ENCODE measurements at regions not wholly inside any gene's neighbourhood (a gene's known extent, or its start where the extent isn't known, plus 50 kb on each side); places are given as distances from the start of the nearest gene placed in this dataset.
A peak's percentile ranks its signal among the peaks of the same experiment; 100 is the strongest.

DNA sequence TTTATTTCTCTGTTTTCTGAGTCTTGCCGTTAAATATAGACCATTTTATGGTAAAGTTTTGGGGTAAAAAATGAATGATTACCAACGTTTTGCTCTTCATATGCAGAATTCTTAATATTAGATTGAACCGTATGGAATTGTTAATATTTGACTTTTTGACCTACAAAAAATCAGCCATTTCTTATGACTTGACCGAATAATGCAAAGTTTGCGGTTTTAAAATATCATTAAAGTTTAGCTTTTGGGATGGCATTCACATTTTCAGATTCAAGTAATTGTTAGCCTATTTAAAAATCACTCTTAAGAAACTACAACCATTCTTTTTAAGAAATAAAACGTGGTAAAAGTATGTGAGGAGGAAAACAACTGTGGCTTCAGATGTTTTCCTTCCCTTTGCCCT lies 138.0 kb downstream of the HAUS1 start:
- no peaks in the 10 kb centered on the region for H3K9me3 ChIP-seq (ENCODE audit: low read depth, low read length)
- DNase-seq (ENCODE audit: low read depth, low spot score) = no peak
- no peak overlapping the region for H3K9ac ChIP-seq (ENCODE audit: insufficient read length)
- TF ChIP-seq FOXP2 (optimal IDR thresholded peaks at IDR 0.05; ENCODE audit: control extremely low read depth, extremely low read length, insufficient read depth) (no peak), POLR2AphosphoS5 (IDR thresholded peaks at IDR 0.05; ENCODE audit: borderline replicate concordance, low read depth, low read length) (no peak), EZH2 (IDR thresholded peaks at IDR 0.05) (no peak)
- H3K36me3 ChIP-seq (ENCODE audit: insufficient read depth, low read length) = no peaks in the 10 kb centered on the region
- H3K4me3 ChIP-seq = no peak overlapping the region
- H3K27ac ChIP-seq = no peak overlapping the region

DNA sequence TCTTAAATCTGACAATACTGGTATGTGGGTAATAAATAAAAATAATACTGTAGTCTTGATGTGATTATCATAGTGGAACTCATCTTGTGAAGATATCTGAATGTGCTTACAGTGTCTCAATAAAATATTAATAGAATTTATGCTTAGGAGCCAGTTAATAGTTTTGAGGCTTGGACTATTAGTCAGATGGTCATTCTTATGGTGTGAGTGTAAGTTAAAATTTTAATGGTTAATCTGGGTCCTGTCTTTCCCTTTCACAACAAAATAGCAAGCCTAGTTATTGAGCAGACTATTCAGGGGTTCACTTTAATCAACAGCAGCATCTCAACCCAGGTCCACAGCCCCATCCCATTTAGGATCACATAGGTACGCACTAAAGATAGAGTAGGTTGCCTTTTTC lies 138.9 kb downstream of the HAUS1 start:
- Histone ChIP-seq H3K27ac (no peak overlapping the region), H3K36me3 (ENCODE audit: insufficient read depth, low read length) (no peaks in the 10 kb centered on the region), H3K9ac (ENCODE audit: insufficient read length) (no peak overlapping the region), H3K4me3 (no peak overlapping the region), H3K9me3 (ENCODE audit: low read depth, low read length) (no peaks in the 10 kb centered on the region)
- DNase-seq (ENCODE audit: low read depth, low spot score) = no peak
- no peak for TF ChIP-seq EZH2 (IDR thresholded peaks at IDR 0.05)
- no peak for TF ChIP-seq POLR2AphosphoS5 (IDR thresholded peaks at IDR 0.05; ENCODE audit: borderline replicate concordance, low read depth, low read length)
- TF ChIP-seq FOXP2 (optimal IDR thresholded peaks at IDR 0.05; ENCODE audit: control extremely low read depth, extremely low read length, insufficient read depth) = no peak

DNA sequence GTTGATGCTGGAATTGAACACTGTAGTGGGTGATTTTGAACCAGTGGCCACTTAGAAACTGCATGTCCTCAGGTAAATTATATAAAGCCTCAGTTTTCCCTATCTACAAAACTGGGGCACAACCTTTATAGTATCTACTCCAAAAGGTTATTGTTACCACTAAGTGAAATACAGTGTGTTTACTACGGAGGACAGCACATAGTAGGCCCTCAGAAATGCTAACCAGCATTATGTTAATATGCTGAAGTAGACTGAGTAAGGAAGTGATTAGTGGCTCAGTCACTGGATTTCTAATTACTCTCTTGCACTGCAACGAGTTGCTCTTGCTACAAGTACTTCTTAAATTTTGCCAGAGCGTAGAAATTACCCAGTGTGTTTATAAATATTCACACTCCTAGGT lies 139.5 kb downstream of the HAUS1 start:
- H3K27ac ChIP-seq = no peak overlapping the region
- no peak overlapping the region for H3K9ac ChIP-seq (ENCODE audit: insufficient read length)
- no peak overlapping the region for H3K4me3 ChIP-seq
- H3K36me3 ChIP-seq (ENCODE audit: insufficient read depth, low read length) = no peaks in the 10 kb centered on the region
- no peak for DNase-seq (ENCODE audit: low read depth, low spot score)
- TF ChIP-seq POLR2AphosphoS5 (IDR thresholded peaks at IDR 0.05; ENCODE audit: borderline replicate concordance, low read depth, low read length) (no peak), FOXP2 (optimal IDR thresholded peaks at IDR 0.05; ENCODE audit: control extremely low read depth, extremely low read length, insufficient read depth) (no peak), EZH2 (IDR thresholded peaks at IDR 0.05) (no peak)
- no peaks in the 10 kb centered on the region for H3K9me3 ChIP-seq (ENCODE audit: low read depth, low read length)

DNA sequence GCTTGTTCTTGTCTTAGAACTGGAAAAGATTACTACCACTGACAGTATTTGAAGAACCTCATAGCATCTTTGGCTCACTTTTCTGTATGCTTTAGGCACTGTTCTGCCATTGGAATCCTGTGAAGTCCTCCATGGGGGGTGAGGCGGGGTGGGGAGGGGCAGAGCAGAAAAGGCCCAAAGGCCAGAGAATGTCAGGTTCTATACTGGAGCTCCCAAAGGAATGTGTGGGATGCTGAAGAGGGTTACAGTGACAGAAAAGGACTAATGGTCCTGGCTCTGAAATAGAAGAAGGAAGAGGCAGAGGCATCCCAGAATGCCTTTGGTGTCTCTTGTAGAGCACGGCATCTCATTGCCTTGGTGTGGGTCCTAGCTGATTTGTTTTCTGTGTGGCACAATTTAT lies 141.9 kb downstream of the HAUS1 start:
- DNase-seq (ENCODE audit: low read depth, low spot score) = no peak
- H3K9ac ChIP-seq (ENCODE audit: insufficient read length) = no peak overlapping the region
- no peak overlapping the region for H3K4me3 ChIP-seq
- no peaks in the 10 kb centered on the region for H3K9me3 ChIP-seq (ENCODE audit: low read depth, low read length)
- no peak overlapping the region for H3K27ac ChIP-seq
- no peaks in the 10 kb centered on the region for H3K36me3 ChIP-seq (ENCODE audit: insufficient read depth, low read length)
- TF ChIP-seq POLR2AphosphoS5 (IDR thresholded peaks at IDR 0.05; ENCODE audit: borderline replicate concordance, low read depth, low read length) (no peak), FOXP2 (optimal IDR thresholded peaks at IDR 0.05; ENCODE audit: control extremely low read depth, extremely low read length, insufficient read depth) (no peak)

DNA sequence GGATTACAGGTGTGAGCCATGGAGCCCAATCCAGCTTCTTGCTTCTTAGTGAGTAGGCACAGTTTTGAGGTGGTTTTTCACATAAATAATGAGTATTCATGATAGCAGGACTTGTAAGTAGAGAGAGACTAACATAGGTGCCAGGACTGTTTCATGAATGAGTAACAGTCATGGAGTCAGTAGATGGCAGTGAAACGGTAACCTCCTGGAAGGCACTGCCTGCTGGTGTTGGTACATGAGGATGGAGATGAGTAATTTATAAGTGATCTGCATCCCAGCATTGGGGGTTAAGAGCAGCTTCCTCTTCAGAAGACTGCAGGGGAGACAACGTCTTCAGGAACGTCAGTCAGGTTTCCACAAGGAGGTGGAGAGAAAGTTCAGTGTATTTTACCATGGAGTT lies 143.8 kb downstream of the HAUS1 start:
- Histone ChIP-seq H3K4me3 (no peak overlapping the region), H3K36me3 (ENCODE audit: insufficient read depth, low read length) (no peaks in the 10 kb centered on the region), H3K27ac (no peak overlapping the region), H3K9ac (ENCODE audit: insufficient read length) (no peak overlapping the region), H3K9me3 (ENCODE audit: low read depth, low read length) (no peaks in the 10 kb centered on the region)
- TF ChIP-seq FOXP2 (optimal IDR thresholded peaks at IDR 0.05; ENCODE audit: control extremely low read depth, extremely low read length, insufficient read depth) (no peak), POLR2AphosphoS5 (IDR thresholded peaks at IDR 0.05; ENCODE audit: borderline replicate concordance, low read depth, low read length) (no peak), EZH2 (IDR thresholded peaks at IDR 0.05) (no peak)
- DNase-seq (ENCODE audit: low read depth, low spot score) = no peak

DNA sequence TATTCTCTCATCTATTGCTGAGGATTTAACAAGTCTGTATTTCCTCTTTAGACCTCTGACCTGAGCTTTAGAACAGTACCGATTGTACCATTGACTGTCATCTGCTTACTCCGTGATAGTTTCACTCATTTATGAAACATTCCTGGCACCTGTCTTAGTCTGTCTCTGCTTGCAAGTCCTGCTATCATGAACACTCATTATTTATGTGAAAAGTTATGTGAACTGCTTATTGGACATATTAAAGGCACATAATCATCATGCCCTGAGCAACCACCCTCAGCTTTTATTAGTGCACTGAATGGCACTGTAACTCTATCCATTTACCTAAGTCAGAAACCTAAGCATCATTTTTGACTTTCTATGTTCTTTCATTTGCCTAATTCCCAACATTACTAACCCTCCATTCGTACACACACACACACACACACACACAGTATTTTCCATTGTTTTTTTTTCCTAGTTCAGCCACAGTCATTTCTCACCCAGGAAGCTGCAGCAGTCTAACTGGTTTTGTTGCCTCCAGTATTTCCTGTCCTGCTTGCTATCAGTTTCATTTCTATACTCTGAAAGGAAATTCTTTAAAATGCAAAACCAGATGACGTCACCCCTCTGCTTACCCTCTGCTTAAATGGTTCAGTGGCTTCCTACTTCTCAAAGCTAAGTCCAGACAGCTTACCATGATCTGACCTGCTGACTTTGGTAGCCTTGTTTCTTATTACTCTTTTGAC lies 146.1 kb downstream of the HAUS1 start:
- H3K27ac ChIP-seq = peak overlapping the region; percentile 93
- peak; percentile 92 for DNase-seq (ENCODE audit: low read depth, low spot score)
- H3K36me3 ChIP-seq (ENCODE audit: insufficient read depth, low read length) = no peaks in the 10 kb centered on the region
- no peaks in the 10 kb centered on the region for H3K9me3 ChIP-seq (ENCODE audit: low read depth, low read length)
- H3K9ac ChIP-seq (ENCODE audit: insufficient read length) = no peak overlapping the region
- TF ChIP-seq FOXP2 (optimal IDR thresholded peaks at IDR 0.05; ENCODE audit: control extremely low read depth, extremely low read length, insufficient read depth) (no peak), POLR2AphosphoS5 (IDR thresholded peaks at IDR 0.05; ENCODE audit: borderline replicate concordance, low read depth, low read length) (no peak), EZH2 (IDR thresholded peaks at IDR 0.05) (no peak)
- H3K4me3 ChIP-seq = peak overlapping the region; percentile 32

DNA sequence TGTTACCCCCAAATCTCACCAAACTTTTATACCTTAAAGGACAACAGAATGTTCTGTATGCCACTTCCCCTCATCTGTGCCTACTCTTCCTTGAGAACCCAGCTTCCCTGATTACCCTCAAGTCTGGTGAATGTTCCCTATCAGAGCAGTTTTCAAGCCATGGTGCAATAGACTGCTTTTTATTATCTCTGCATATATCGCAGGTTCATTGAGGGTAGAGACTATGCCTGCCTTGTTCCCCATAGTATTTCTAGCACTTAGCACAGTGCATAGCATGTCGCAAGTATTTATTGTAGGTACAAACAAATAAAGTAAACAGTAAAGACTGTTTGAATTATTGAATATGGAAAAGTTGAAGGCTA lies 146.6 kb downstream of the HAUS1 start:
- no peaks in the 10 kb centered on the region for H3K9me3 ChIP-seq (ENCODE audit: low read depth, low read length)
- H3K27ac ChIP-seq = peak overlapping the region; percentile 93
- no peak overlapping the region for H3K9ac ChIP-seq (ENCODE audit: insufficient read length)
- H3K36me3 ChIP-seq (ENCODE audit: insufficient read depth, low read length) = no peaks in the 10 kb centered on the region
- peak overlapping the region; percentile 32 for H3K4me3 ChIP-seq
- DNase-seq (ENCODE audit: low read depth, low spot score) = no peak
- TF ChIP-seq POLR2AphosphoS5 (IDR thresholded peaks at IDR 0.05; ENCODE audit: borderline replicate concordance, low read depth, low read length) = no peak
- no peak for TF ChIP-seq FOXP2 (optimal IDR thresholded peaks at IDR 0.05; ENCODE audit: control extremely low read depth, extremely low read length, insufficient read depth)
- TF ChIP-seq EZH2 (IDR thresholded peaks at IDR 0.05) = no peak

DNA sequence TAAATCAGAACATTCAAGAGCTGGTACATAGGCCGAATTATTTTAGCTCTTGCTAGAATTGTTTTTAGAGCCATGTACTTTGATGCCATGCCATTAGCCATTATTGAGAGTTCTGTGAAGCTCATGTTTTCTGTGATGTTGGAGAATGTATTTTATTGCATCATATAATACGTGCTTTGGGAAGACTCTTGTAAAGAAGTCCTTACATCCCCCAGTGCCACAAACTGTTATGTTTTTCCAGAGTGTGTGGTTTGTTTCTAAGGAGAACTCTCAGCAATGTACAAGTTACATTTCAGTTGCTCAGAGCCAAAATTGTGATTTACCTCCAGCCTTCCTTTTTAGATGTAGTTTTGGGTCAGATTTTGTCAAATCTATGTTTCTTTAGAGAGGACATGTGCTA lies 148.6 kb downstream of the HAUS1 start:
- peak overlapping the region; percentile 37 for H3K27ac ChIP-seq
- no peak overlapping the region for H3K4me3 ChIP-seq
- no peaks in the 10 kb centered on the region for H3K36me3 ChIP-seq (ENCODE audit: insufficient read depth, low read length)
- DNase-seq (ENCODE audit: low read depth, low spot score) = no peak
- no peaks in the 10 kb centered on the region for H3K9me3 ChIP-seq (ENCODE audit: low read depth, low read length)
- no peak overlapping the region for H3K9ac ChIP-seq (ENCODE audit: insufficient read length)
- no peak for TF ChIP-seq POLR2AphosphoS5 (IDR thresholded peaks at IDR 0.05; ENCODE audit: borderline replicate concordance, low read depth, low read length)
- TF ChIP-seq EZH2 (IDR thresholded peaks at IDR 0.05) = no peak
- TF ChIP-seq FOXP2 (optimal IDR thresholded peaks at IDR 0.05; ENCODE audit: control extremely low read depth, extremely low read length, insufficient read depth) = no peak

DNA sequence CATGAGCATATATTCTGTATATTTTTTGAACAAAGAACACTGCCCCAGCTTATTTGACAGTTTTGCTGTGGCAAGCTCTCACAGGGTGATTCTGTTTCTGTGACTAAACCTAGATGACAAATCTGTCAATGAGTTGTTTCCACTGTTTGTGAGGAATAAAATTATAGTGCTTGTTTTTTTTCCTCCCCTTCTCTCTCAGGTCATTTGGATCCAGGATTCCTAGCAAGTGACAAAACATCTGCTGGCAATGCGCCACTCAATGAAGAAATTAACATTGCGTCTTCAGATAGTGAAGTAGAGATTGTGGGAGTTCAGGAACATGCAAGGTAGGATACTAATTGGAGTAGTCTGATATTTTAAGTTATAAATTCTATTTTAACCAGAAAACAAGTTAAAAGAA lies 149.3 kb downstream of the HAUS1 start:
- Histone ChIP-seq H3K9me3 (ENCODE audit: low read depth, low read length) (no peaks in the 10 kb centered on the region), H3K36me3 (ENCODE audit: insufficient read depth, low read length) (no peaks in the 10 kb centered on the region), H3K9ac (ENCODE audit: insufficient read length) (no peak overlapping the region), H3K4me3 (no peak overlapping the region), H3K27ac (peak overlapping the region; percentile 37)
- no peak for DNase-seq (ENCODE audit: low read depth, low spot score)
- no peak for TF ChIP-seq POLR2AphosphoS5 (IDR thresholded peaks at IDR 0.05; ENCODE audit: borderline replicate concordance, low read depth, low read length)
- TF ChIP-seq FOXP2 (optimal IDR thresholded peaks at IDR 0.05; ENCODE audit: control extremely low read depth, extremely low read length, insufficient read depth) = no peak
- TF ChIP-seq EZH2 (IDR thresholded peaks at IDR 0.05) = no peak
